ENCODE measurements at regions not wholly inside any gene's neighbourhood (a gene's known extent, or its start where the extent isn't known, plus 50 kb on each side); places are given as distances from the start of the nearest gene placed in this dataset.

DNA sequence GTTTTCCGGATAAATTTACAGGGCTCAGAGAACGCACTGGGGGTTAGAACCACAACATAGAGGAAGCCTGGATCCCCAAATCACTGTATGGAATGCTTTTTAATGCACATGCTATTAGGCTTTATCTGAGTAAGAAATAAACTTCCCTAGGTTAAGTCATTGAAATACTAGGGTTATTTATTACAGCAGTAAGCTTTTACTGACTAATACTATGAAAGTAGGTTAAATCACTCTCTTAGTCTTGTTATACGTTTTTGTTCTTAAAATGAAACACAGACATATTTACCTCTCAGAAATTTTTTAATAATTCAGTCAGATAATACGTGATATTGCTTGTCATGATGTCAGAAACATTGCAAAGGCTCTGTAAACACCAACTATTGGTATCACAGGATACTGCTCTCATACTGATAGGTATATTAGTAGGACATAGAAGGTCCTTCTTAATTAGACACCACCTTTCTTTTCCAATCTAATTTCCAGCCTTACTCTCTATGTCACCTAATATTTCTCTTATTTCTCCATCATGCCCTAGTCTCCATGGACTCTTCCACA lies 162.7 kb upstream of the NYAP2 start:
- Mint-ChIP-seq H3K4me1 (no peaks in the 10 kb centered on the region), H3K4me3 (no peak overlapping the region), H3K27me3 (ENCODE audit: low read depth) (no peaks in the 10 kb centered on the region), H3K9me3 (no peaks in the 10 kb centered on the region), H3K36me3 (ENCODE audit: insufficient read depth in 1 of 3, low read depth in 3 of 3) (no peaks in the 10 kb centered on the region), H3K27ac (no peak overlapping the region)
- no peaks in the 10 kb centered on the region for H3K79me2 ChIP-seq (ENCODE audit: insufficient read depth, low read length)
- no CpG with 5 or more reads among the region's 4 CpGs for WGBS (ENCODE audit: extremely low coverage, insufficient read length, low lambda C conversion rate)
- no peak overlapping the region for H2BK20ac ChIP-seq (ENCODE audit: low read depth, low read length, poor library complexity, severe bottlenecking)
- H3K27ac ChIP-seq (ENCODE audit: insufficient read length, low read depth, low read length) = no peak overlapping the region
- H2BK12ac ChIP-seq (ENCODE audit: insufficient read length, low read depth, low read length) = no peak overlapping the region
- H3K4me1 ChIP-seq (ENCODE audit: insufficient read depth, low read length) = no peaks in the 10 kb centered on the region
- no peak overlapping the region for H2BK5ac ChIP-seq (ENCODE audit: insufficient read length, low read length)
- no peaks in the 10 kb centered on the region for H4K20me1 ChIP-seq (ENCODE audit: control insufficient read depth, insufficient read depth, insufficient read length)
- no peak overlapping the region for H3K9ac ChIP-seq (ENCODE audit: extremely low read depth, insufficient read length, low read length)
- no peak overlapping the region for H2BK15ac ChIP-seq (ENCODE audit: low read depth, low read length)
- no peak overlapping the region for H2AFZ ChIP-seq (ENCODE audit: low read length)
- H3K18ac ChIP-seq (ENCODE audit: insufficient read length, low read depth, low read length) = no peak overlapping the region
- H3K14ac ChIP-seq (ENCODE audit: insufficient read depth, low read length) = no peak overlapping the region
- TF ChIP-seq, protein P1, sequence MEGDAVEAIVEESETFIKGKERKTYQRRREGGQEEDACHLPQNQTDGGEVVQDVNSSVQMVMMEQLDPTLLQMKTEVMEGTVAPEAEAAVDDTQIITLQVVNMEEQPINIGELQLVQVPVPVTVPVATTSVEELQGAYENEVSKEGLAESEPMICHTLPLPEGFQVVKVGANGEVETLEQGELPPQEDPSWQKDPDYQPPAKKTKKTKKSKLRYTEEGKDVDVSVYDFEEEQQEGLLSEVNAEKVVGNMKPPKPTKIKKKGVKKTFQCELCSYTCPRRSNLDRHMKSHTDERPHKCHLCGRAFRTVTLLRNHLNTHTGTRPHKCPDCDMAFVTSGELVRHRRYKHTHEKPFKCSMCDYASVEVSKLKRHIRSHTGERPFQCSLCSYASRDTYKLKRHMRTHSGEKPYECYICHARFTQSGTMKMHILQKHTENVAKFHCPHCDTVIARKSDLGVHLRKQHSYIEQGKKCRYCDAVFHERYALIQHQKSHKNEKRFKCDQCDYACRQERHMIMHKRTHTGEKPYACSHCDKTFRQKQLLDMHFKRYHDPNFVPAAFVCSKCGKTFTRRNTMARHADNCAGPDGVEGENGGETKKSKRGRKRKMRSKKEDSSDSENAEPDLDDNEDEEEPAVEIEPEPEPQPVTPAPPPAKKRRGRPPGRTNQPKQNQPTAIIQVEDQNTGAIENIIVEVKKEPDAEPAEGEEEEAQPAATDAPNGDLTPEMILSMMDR (conservative IDR thresholded peaks at IDR 0.05) = no peak
- no peak overlapping the region for H4K5ac ChIP-seq (ENCODE audit: insufficient read length, low read depth, low read length)
- H3K4me2 ChIP-seq (ENCODE audit: insufficient read depth, insufficient read length, low read length) = no peak overlapping the region
- H4K91ac ChIP-seq (ENCODE audit: insufficient read length, low read depth, low read length) = no peak overlapping the region
- no peaks in the 10 kb centered on the region for H3K9me3 ChIP-seq (ENCODE audit: control insufficient read depth, low read depth, low read length)
- no peak overlapping the region for H3K4ac ChIP-seq (ENCODE audit: low read depth, low read length)
- H2BK120ac ChIP-seq (ENCODE audit: low read depth, low read length, poor library complexity, severe bottlenecking) = no peak overlapping the region
- no peaks in the 10 kb centered on the region for H3K79me1 ChIP-seq (ENCODE audit: insufficient read depth, low read depth, low read length, poor library complexity, severe bottlenecking)
- no peak overlapping the region for H3T11ph ChIP-seq (ENCODE audit: low read length)
- no peak overlapping the region for H4K8ac ChIP-seq (replicated peaks; ENCODE audit: insufficient read length, low read depth, low read length)
- no peaks in the 10 kb centered on the region for H3K23me2 ChIP-seq (ENCODE audit: insufficient read length, low read depth, low read length, poor library complexity, severe bottlenecking)
- DNase-seq = no peak
- H2AK5ac ChIP-seq (ENCODE audit: insufficient read length, low read length) = no peak overlapping the region
- H3K56ac ChIP-seq (ENCODE audit: insufficient read length, low read depth, low read length) = no peak overlapping the region
- no peak overlapping the region for H3K23ac ChIP-seq (ENCODE audit: insufficient read length, low read depth, low read length)
- H3K27me3 ChIP-seq (ENCODE audit: insufficient read depth, low read length) = no peaks in the 10 kb centered on the region
